SK-N-SH (cell line): ENCODE measurements at regions not wholly inside any gene's neighbourhood (a gene's known extent, or its start where the extent isn't known, plus 50 kb on each side); places are given as distances from the start of the nearest gene placed in this dataset.
"Not testable (repeated sequence)": the region's sequence is repeated elsewhere in the genome, so short reads cannot be mapped to it uniquely, and the experiment has no call there.

ENCODE experiments used
- CTCF ChIA-PET: fragments of 300-600, 350-600 bp; formaldehyde crosslinking; extraction: SDS; loops from one replicate; lab custom pipeline; 2021; lab: Yijun Ruan, JAX
- POLR2A ChIA-PET: fragments of 350-600 bp; sonication (Branson Sonifier 250); formaldehyde crosslinking; extraction: SDS; loops from one replicate; lab custom pipeline; 2020; ENCODE audit warnings: antibody characterized with exemption, inconsistent platforms; lab: Yijun Ruan, JAX
- DNase-seq: peaks from one replicate; pipeline ENCODE4 v3.0.0; 2012
- H2AFZ ChIP-seq: fragments of 200-600 bp; sonication (generic); 2 replicates; pipeline ENCODE4 v1.8.1; 2016; ENCODE audit warnings: antibody characterized with exemption, mild to moderate bottlenecking, low read depth
- H3F3A ChIP-seq: fragments of 200-600 bp; sonication (generic); replicated peaks from 2 replicates; pipeline ENCODE3; 2016; ENCODE audit warnings: antibody characterized with exemption, mild to moderate bottlenecking; ENCODE audit not compliant: insufficient read depth
- H3K27ac ChIP-seq, 2 experiments: fragments of 200-500 bp in 1 of 2; fragments of 200-600 bp in 1 of 2; sonication (Bioruptor generic) in 1 of 2; sonication (generic), shearing (Covaris generic) in 1 of 2; 2 replicates each; pipeline versions ENCODE4 v1.5.1 to v1.6.1; 2014 to 2016; ENCODE audit warnings: low read depth in 2 of 2, inconsistent platforms in 1 of 2, low read length in 1 of 2, mild to moderate bottlenecking in 1 of 2, mixed read lengths in 1 of 2
- H3K27me3 ChIP-seq: fragments of 200-600 bp; sonication (generic), shearing (Covaris generic); 2 replicates; pipeline ENCODE4 v1.6.1; 2016; ENCODE audit warnings: mixed run types; ENCODE audit not compliant: insufficient read depth
- H3K36me3 ChIP-seq, 2 experiments: fragments of 200-500 bp in 1 of 2; fragments of 200-600 bp in 1 of 2; sonication (Bioruptor generic) in 1 of 2; sonication (generic) in 1 of 2; replicated peaks in 1 of 2; 2 replicates each; pipeline versions ENCODE3 to v1.5.1; 2014 to 2016; ENCODE audit warnings: low read length in 1 of 2, mild to moderate bottlenecking in 1 of 2; ENCODE audit not compliant: insufficient read depth in 2 of 2, control insufficient read depth in 1 of 2
- H3K4me1 ChIP-seq, 2 experiments: fragments of 200-500 bp in 1 of 2; fragments of 200-600 bp in 1 of 2; sonication (Bioruptor generic) in 1 of 2; sonication (generic), shearing (Covaris generic) in 1 of 2; 2 replicates each; pipeline versions ENCODE4 v1.5.1 to v1.6.1; 2014 to 2016; ENCODE audit warnings: low read depth in 1 of 2, low read length in 1 of 2, mixed run types in 1 of 2; ENCODE audit not compliant: insufficient read depth in 2 of 2, control insufficient read depth in 1 of 2
- H3K4me2 ChIP-seq: fragments of 200-600 bp; sonication (generic), shearing (Covaris generic); 2 replicates; pipeline ENCODE4 v1.6.1; 2017; ENCODE audit warnings: mixed run types
- H3K4me3 ChIP-seq, 2 experiments: fragments of 200-500 bp in 1 of 2; fragments of 200-600 bp in 1 of 2; sonication (Bioruptor generic) in 1 of 2; sonication (generic), shearing (Covaris generic) in 1 of 2; 2 replicates each; pipeline versions ENCODE4 v1.5.1 to v1.8.1; 2014 to 2016; ENCODE audit warnings: low read depth in 2 of 2, inconsistent platforms in 1 of 2, low read length in 1 of 2, mild to moderate bottlenecking in 1 of 2, mixed read lengths in 1 of 2, moderate library complexity in 1 of 2
- H3K79me2 ChIP-seq: fragments of 200-600 bp; sonication (generic); 2 replicates; pipeline ENCODE4 v1.8.1; 2017; ENCODE audit warnings: mild to moderate bottlenecking; ENCODE audit not compliant: insufficient read depth
- H3K9ac ChIP-seq: fragments of 200-600 bp; sonication (generic); 2 replicates; pipeline ENCODE4 v1.6.1; 2017; ENCODE audit warnings: mixed run types
- H3K9me2 ChIP-seq: fragments of 200-600 bp; sonication (generic); 2 replicates; pipeline ENCODE4 v1.6.1; 2017; ENCODE audit warnings: mixed run types
- H3K9me3 ChIP-seq: fragments of 200-600 bp; sonication (generic); 2 replicates; pipeline ENCODE4 v1.6.1; 2017; ENCODE audit warnings: mixed run types, mild to moderate bottlenecking, moderate library complexity
- H4K20me1 ChIP-seq: fragments of 200-600 bp; sonication (generic); 2 replicates; pipeline ENCODE4 v1.6.1; 2017; ENCODE audit warnings: mild to moderate bottlenecking, mixed run types; ENCODE audit not compliant: insufficient read depth
- CHD2 ChIP-seq: fragments of 150-350 bp; IDR thresholded peaks from 2 replicates; pipeline ENCODE4 v1.6.1; 2018; ENCODE audit warnings: low read length; ENCODE audit not compliant: partially characterized antibody
- ELF1 ChIP-seq: IDR thresholded peaks from 2 replicates; pipeline ENCODE4 v1.4.0; 2012
- EP300 ChIP-seq, 2 experiments: IDR thresholded peaks; 2 replicates each; pipeline versions ENCODE4 v1.4.0 to v1.6.1; 2012; ENCODE audit warnings: borderline replicate concordance in 1 of 2, low read depth in 1 of 2, low read length in 1 of 2
- EZH2phosphoT487 ChIP-seq: fragments of 200-600 bp; sonication (generic); IDR thresholded peaks from 2 replicates; pipeline ENCODE4 v1.6.1; 2017; ENCODE audit warnings: low read depth, mixed run types, mild to moderate bottlenecking, antibody characterized with exemption, moderate library complexity, borderline replicate concordance
- FOSL2 ChIP-seq: IDR thresholded peaks from 2 replicates; pipeline ENCODE4 v1.4.0; 2012; ENCODE audit warnings: low read depth, mild to moderate bottlenecking, moderate library complexity, borderline replicate concordance
- FOXM1 ChIP-seq: IDR thresholded peaks from 2 replicates; pipeline ENCODE4 v1.4.0; 2012; ENCODE audit warnings: low read depth, mild to moderate bottlenecking
- GATA2 ChIP-seq: sonication (generic); formaldehyde crosslinking; IDR thresholded peaks from 2 replicates; pipeline ENCODE4 v1.5.0; 2020; ENCODE audit warnings: mild to moderate bottlenecking, missing genetic modification reagents
- JUND ChIP-seq: IDR thresholded peaks from 2 replicates; pipeline ENCODE4 v1.4.0; 2012
- MEF2A ChIP-seq: IDR thresholded peaks from 2 replicates; pipeline ENCODE4 v1.4.0; 2012; ENCODE audit warnings: low read depth, borderline replicate concordance
- MXI1 ChIP-seq: IDR thresholded peaks from 2 replicates; pipeline ENCODE4 v1.6.1; 2012; ENCODE audit warnings: mild to moderate bottlenecking, low read depth, low read length, improper control_type of control experiment
- NFIC ChIP-seq: IDR thresholded peaks from 2 replicates; pipeline ENCODE4 v1.4.0; 2012; ENCODE audit warnings: borderline replicate concordance
- RCOR1 ChIP-seq: fragments of 150-350 bp; IDR thresholded peaks from 2 replicates; pipeline ENCODE4 v1.6.1; 2017; ENCODE audit warnings: antibody characterized with exemption, low read length
- RXRA ChIP-seq: IDR thresholded peaks from 2 replicates; pipeline ENCODE4 v1.4.0; 2012; ENCODE audit warnings: low read depth, mild to moderate bottlenecking, borderline replicate concordance
- SIN3A ChIP-seq: IDR thresholded peaks from 2 replicates; pipeline ENCODE4 v1.6.1; 2012; ENCODE audit warnings: low read depth, mild to moderate bottlenecking, low read length, moderate library complexity, borderline replicate concordance
- TAF1 ChIP-seq: IDR thresholded peaks from 2 replicates; pipeline ENCODE4 v1.6.1; 2012; ENCODE audit warnings: low read depth, mild to moderate bottlenecking, low read length, moderate library complexity, borderline replicate concordance
- WGBS: methylation state at CpG from one replicate; pipeline ENCODE4 v1.1.6; 2017; ENCODE audit warnings: low lambda C conversion rate; 5-methylcytosine and 5-hydroxymethylcytosine counted together
- TF ChIP-seq, protein P1 (sequence below): IDR thresholded peaks from 2 replicates; pipeline ENCODE4 v1.4.0; 2012; ENCODE audit warnings: low read depth, borderline replicate concordance
- TF ChIP-seq, protein P2 (sequence below): fragments of 150-350 bp; IDR thresholded peaks from 2 replicates; pipeline ENCODE4 v1.6.1; 2016; ENCODE audit warnings: mild to moderate bottlenecking, low read depth, low read length
- TF ChIP-seq, protein P3 (sequence below): IDR thresholded peaks from 2 replicates; pipeline ENCODE4; 2012
- TF ChIP-seq, protein P4 (sequence below): IDR thresholded peaks from 2 replicates; pipeline ENCODE4 v1.4.0; 2012; ENCODE audit warnings: low read depth, borderline replicate concordance

- TF ChIP-seq NFIC (no peak), FOXM1 (no peak), GATA2 (CRISPR knock-in tag) (no peak), FOSL2 (no peak), ELF1 (no peak), MEF2A (no peak), EZH2phosphoT487 (no peak), RXRA (no peak), MXI1 (no peak)
- TF ChIP-seq, protein P1, sequence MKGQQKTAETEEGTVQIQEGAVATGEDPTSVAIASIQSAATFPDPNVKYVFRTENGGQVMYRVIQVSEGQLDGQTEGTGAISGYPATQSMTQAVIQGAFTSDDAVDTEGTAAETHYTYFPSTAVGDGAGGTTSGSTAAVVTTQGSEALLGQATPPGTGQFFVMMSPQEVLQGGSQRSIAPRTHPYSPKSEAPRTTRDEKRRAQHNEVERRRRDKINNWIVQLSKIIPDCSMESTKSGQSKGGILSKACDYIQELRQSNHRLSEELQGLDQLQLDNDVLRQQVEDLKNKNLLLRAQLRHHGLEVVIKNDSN = no peak
- TF ChIP-seq, protein P2, sequence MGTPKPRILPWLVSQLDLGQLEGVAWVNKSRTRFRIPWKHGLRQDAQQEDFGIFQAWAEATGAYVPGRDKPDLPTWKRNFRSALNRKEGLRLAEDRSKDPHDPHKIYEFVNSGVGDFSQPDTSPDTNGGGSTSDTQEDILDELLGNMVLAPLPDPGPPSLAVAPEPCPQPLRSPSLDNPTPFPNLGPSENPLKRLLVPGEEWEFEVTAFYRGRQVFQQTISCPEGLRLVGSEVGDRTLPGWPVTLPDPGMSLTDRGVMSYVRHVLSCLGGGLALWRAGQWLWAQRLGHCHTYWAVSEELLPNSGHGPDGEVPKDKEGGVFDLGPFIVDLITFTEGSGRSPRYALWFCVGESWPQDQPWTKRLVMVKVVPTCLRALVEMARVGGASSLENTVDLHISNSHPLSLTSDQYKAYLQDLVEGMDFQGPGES = no peak
Measured at GRCh38 chr5:18466731-18467130, 832.5 kb downstream of the TAF11L14 start (continued).

DNA sequence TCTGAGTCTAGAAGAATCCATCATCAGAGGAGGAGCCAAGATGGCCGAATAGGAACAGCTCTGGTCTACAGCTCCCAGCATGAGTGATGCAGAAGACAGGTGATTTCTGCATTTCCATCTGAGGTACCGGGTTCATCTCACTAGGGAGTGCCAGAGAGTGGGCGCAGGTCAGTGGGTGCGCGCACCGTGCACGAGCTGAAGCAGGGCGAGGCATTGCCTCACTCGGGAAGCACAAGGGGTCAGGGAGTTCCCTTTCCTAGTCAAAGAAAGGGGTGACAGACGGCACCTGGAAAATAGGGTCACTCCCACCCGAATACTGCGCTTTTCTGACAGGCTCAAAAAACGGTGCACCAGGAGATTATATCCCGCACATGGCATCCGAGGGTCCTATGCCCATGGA is 837.5 kb downstream of the TAF11L14 start:
- H3K4me3 ChIP-seq, DNase-seq, H3K27me3 ChIP-seq, H2AFZ ChIP-seq, H3K4me1 ChIP-seq, H3K9me2 ChIP-seq, H3K79me2 ChIP-seq, H3K4me2 ChIP-seq, H4K20me1 ChIP-seq, H3F3A ChIP-seq, H3K9me3 ChIP-seq, H3K36me3 ChIP-seq, H3K27ac ChIP-seq, H3K9ac ChIP-seq, POLR2A ChIA-PET: not testable (repeated sequence)
- CTCF ChIA-PET = interaction anchor here (1.2 kb wide), 1 partner anchor 227 kb away, joined by 3 read pairs; no protein-coding TSS in a partner anchor
- 14% methylated on average over 4 of the region's 15 CpGs for WGBS

- WGBS = 7% methylated on average over 3 of the region's 3 CpGs
- CTCF ChIA-PET = interaction anchor here (0.9 kb wide), 1 partner anchor 17 kb away, joined by 3 read pairs; no protein-coding TSS in a partner anchor
- H3K36me3 ChIP-seq = no peaks in the 10 kb centered on the region
- H3K4me2 ChIP-seq = no peak overlapping the region
- no peaks in the 10 kb centered on the region for H4K20me1 ChIP-seq
- no peaks in the 10 kb centered on the region for H3F3A ChIP-seq
- no peaks in the 10 kb centered on the region for H3K27me3 ChIP-seq
- H3K9ac ChIP-seq = no peak overlapping the region
- H3K9me3 ChIP-seq = no peaks in the 10 kb centered on the region
- no peak overlapping the region for H2AFZ ChIP-seq
- H3K4me1 ChIP-seq = no peaks in the 10 kb centered on the region; a peak in 1 of 4 replicates
- no peak for DNase-seq
- H3K79me2 ChIP-seq = no peaks in the 10 kb centered on the region
- H3K27ac ChIP-seq = no peak overlapping the region
- POLR2A ChIA-PET = no interaction called here
- H3K4me3 ChIP-seq = no peak overlapping the region
- no peaks in the 10 kb centered on the region for H3K9me2 ChIP-seq
- TF ChIP-seq ELF1 = no peak
- TF ChIP-seq, protein P1 = no peak
- no peak for TF ChIP-seq JUND
- TF ChIP-seq EP300 (IDR thresholded peaks at IDR 0.05; ENCODE audit: borderline replicate concordance in 1 of 2, low read depth in 1 of 2, low read length in 1 of 2) = no peak
- no peak for TF ChIP-seq FOSL2
- no peak for TF ChIP-seq RCOR1
- TF ChIP-seq, protein P3, sequence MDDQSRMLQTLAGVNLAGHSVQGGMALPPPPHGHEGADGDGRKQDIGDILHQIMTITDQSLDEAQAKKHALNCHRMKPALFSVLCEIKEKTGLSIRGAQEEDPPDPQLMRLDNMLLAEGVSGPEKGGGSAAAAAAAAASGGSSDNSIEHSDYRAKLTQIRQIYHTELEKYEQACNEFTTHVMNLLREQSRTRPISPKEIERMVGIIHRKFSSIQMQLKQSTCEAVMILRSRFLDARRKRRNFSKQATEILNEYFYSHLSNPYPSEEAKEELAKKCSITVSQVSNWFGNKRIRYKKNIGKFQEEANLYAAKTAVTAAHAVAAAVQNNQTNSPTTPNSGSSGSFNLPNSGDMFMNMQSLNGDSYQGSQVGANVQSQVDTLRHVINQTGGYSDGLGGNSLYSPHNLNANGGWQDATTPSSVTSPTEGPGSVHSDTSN = no peak
- TF ChIP-seq CHD2 = no peak
- no peak for TF ChIP-seq GATA2 (CRISPR knock-in tag)
- no peak for TF ChIP-seq SIN3A
- TF ChIP-seq, protein P4, sequence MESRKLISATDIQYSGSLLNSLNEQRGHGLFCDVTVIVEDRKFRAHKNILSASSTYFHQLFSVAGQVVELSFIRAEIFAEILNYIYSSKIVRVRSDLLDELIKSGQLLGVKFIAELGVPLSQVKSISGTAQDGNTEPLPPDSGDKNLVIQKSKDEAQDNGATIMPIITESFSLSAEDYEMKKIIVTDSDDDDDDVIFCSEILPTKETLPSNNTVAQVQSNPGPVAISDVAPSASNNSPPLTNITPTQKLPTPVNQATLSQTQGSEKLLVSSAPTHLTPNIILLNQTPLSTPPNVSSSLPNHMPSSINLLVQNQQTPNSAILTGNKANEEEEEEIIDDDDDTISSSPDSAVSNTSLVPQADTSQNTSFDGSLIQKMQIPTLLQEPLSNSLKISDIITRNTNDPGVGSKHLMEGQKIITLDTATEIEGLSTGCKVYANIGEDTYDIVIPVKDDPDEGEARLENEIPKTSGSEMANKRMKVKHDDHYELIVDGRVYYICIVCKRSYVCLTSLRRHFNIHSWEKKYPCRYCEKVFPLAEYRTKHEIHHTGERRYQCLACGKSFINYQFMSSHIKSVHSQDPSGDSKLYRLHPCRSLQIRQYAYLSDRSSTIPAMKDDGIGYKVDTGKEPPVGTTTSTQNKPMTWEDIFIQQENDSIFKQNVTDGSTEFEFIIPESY = no peak
- TF ChIP-seq TAF1 = no peak
Measured at GRCh38 chr5:18483451-18483850, 849.2 kb downstream of the TAF11L14 start.
